Muscle layer of colon (tissue), 2 donors: ENCODE measurements at regions not wholly inside any gene's neighbourhood (a gene's known extent, or its start where the extent isn't known, plus 50 kb on each side); places are given as distances from the start of the nearest gene placed in this dataset.
"Not testable (repeated sequence)": the region's sequence is repeated elsewhere in the genome, so short reads cannot be mapped to it uniquely, and the experiment has no call there.

Experiments used
- H3K27ac ChIP-seq: one replicate; pipeline ENCODE4 v1.7.0; 2013; ENCODE audit warnings: low read depth, mild to moderate bottlenecking, low read length, moderate library complexity
- H3K27me3 ChIP-seq, 2 donors: one replicate each; pipeline ENCODE4 v1.7.0; 2013; ENCODE audit warnings: low read length in 2 of 2, mild to moderate bottlenecking in 2 of 2; ENCODE audit not compliant: insufficient read depth in 2 of 2, control insufficient read depth in 1 of 2
- H3K36me3 ChIP-seq: one replicate; pipeline ENCODE4 v1.7.0; 2013; ENCODE audit warnings: mild to moderate bottlenecking, low read length; ENCODE audit not compliant: insufficient read depth
- H3K4me1 ChIP-seq: one replicate; pipeline ENCODE4 v1.7.0; 2013; ENCODE audit warnings: mild to moderate bottlenecking, low read length; ENCODE audit not compliant: insufficient read depth
- H3K4me3 ChIP-seq, 2 donors: one replicate each; pipeline ENCODE4 v1.7.0; 2013; ENCODE audit warnings: low read length in 2 of 2, low read depth in 1 of 2, mild to moderate bottlenecking in 1 of 2, moderate library complexity in 1 of 2
- H3K9ac ChIP-seq: one replicate; pipeline ENCODE4 v1.7.0; 2013; ENCODE audit warnings: low read length
- H3K9me3 ChIP-seq: one replicate; pipeline ENCODE4 v1.7.0; 2013; ENCODE audit warnings: mild to moderate bottlenecking, low read length
- donor health status: abdominal sarcoma.
- donor health status: Adenocarcinoma of cecum.

- no peak overlapping the region for H3K27ac ChIP-seq
Measured at GRCh38 chr20:55530763-55531162, 474.6 kb downstream of the CBLN4 start.

DNA sequence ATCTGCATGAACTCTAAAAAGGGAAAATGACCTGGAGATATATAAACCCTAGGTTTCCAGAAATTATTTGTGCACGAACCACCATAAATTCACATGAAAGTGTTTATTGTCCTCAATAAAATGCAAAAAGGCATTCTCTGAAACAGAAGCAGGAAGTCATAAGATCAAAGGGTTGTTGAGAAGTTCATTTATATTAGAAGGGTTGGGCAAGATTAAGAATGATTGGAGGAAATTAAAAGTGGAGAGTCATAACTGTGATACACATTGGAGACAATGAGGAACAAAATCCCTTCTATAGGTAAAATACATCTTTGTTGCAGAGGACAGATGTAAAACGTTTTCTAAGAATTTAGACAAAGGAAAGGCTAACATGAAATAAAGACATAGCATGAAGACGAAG lies 476.8 kb downstream of the CBLN4 start:
- Histone ChIP-seq H3K4me3 (no peak overlapping the region), H3K9me3 (no peaks in the 10 kb centered on the region), H3K36me3 (no peaks in the 10 kb centered on the region), H3K27ac (no peak overlapping the region), H3K4me1 (no peaks in the 10 kb centered on the region), H3K9ac (no peak overlapping the region), H3K27me3 (no peaks in the 10 kb centered on the region)

More at GRCh38 chr20:55530763-55531162, 474.6 kb downstream of the CBLN4 start:
- no peaks in the 10 kb centered on the region for H3K4me1 ChIP-seq
- H3K27me3 ChIP-seq = no peaks in the 10 kb centered on the region
- H3K4me3 ChIP-seq = no peak overlapping the region
- no peak overlapping the region for H3K9ac ChIP-seq
- H3K9me3 ChIP-seq = no peaks in the 10 kb centered on the region
- no peaks in the 10 kb centered on the region for H3K36me3 ChIP-seq

GRCh38 chr20:55522296-55522815 lies 483.0 kb downstream of the CBLN4 start:
- H3K9ac ChIP-seq = no peak overlapping the region
- H3K4me1 ChIP-seq = no peaks in the 10 kb centered on the region
- no peak overlapping the region for H3K4me3 ChIP-seq
- no peak overlapping the region for H3K27ac ChIP-seq
- no peaks in the 10 kb centered on the region for H3K27me3 ChIP-seq
- H3K9me3 ChIP-seq = no peaks in the 10 kb centered on the region
- no peaks in the 10 kb centered on the region for H3K36me3 ChIP-seq

DNA sequence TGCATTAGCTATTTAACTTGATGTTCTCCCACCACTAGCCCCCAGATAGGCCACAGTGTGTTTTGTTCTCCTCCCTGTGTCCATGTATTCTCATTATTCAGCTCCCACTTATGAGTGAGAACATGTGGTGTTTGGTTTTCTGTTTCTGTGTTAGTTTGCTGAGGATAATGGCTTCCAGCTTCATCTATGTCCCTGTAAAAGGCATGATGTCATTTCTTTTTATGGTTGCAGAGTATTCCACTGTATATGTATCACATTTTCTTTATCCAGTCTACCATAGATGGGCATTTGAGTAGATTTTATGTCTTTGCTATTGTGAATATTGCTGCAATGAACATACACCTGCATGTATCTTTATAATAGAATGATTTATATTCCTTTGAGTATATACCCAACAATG lies 487.7 kb downstream of the CBLN4 start:
- H3K9ac ChIP-seq = not testable (repeated sequence)

GRCh38 chr20:55515832-55516231 lies 489.5 kb downstream of the CBLN4 start:
- Histone ChIP-seq H3K9ac (no peak overlapping the region), H3K36me3 (no peaks in the 10 kb centered on the region), H3K27me3 (no peaks in the 10 kb centered on the region), H3K4me1 (no peaks in the 10 kb centered on the region), H3K27ac (no peak overlapping the region), H3K9me3 (no peaks in the 10 kb centered on the region), H3K4me3 (no peak overlapping the region)

More for the DNA sequence above, 487.7 kb downstream of the CBLN4 start:
- not testable (repeated sequence) for H3K36me3 ChIP-seq, H3K4me3 ChIP-seq, H3K27ac ChIP-seq, H3K4me1 ChIP-seq, H3K9me3 ChIP-seq, H3K27me3 ChIP-seq

DNA sequence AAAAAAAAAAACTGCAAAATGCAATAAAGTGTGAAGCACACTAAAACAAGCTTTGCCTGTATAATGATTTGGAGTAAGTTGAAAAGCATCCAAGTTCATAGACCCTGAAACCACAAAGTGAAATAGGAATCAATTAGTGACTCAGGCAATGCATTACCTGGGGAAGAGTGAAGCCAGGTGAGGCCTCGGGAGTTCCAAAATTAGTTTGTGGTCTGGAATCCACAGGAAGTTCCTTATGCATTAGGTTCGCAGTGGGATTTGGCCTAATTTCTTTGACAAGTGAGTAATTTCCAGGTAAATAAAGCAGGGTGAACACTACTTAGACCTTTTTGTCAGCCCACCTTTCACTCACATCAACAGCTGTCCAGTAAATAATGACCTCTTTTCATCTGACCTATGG lies 490.8 kb downstream of the CBLN4 start:
- Histone ChIP-seq H3K4me1 (no peaks in the 10 kb centered on the region), H3K4me3 (no peak overlapping the region), H3K27ac (no peak overlapping the region), H3K27me3 (no peaks in the 10 kb centered on the region), H3K36me3 (no peaks in the 10 kb centered on the region), H3K9me3 (no peaks in the 10 kb centered on the region), H3K9ac (no peak overlapping the region)

DNA sequence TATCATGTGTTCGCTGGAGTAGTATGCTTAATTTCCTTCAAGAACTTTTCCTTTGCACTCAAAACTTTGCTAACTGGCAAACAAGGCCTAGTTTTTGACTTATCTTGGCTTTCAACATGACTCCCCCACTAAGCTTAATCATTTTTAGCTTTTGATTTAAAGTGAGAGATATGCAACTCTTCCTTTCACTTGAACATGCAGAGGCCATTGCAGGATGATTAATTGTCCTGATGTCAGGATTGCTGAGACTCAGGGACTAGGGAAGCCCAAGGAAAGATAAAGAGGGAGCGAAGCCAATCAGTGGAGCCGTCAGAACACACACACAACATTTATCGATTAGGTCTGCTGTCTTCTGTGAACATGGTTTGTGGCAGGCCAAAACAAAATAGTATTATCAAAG lies 491.4 kb downstream of the CBLN4 start:
- no peaks in the 10 kb centered on the region for H3K4me1 ChIP-seq
- no peak overlapping the region for H3K4me3 ChIP-seq
- H3K27me3 ChIP-seq = no peaks in the 10 kb centered on the region
- no peaks in the 10 kb centered on the region for H3K36me3 ChIP-seq
- H3K27ac ChIP-seq = no peak overlapping the region
- H3K9ac ChIP-seq = no peak overlapping the region
- no peaks in the 10 kb centered on the region for H3K9me3 ChIP-seq

DNA sequence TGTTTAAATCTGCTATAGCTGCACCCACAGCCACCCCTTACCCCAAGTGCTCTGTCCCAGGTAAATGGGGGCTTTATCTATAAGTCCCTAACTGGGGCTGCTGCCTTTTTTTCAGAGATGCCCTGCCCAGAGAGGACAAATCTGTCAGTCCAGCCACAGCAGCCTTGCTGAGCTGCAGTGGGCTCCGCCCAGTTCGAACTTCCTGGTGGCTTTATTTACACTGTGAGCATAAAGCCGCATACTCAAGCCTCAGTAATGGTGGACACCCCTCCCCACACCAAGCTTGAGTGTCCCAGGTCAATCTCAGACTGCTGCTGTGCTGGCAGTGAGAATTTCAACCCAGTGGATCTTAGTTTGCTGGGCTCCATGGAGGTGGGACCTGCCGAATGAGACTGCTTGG lies 505.2 kb downstream of the CBLN4 start:
- Histone ChIP-seq H3K4me1 (no peaks in the 10 kb centered on the region), H3K27me3 (no peaks in the 10 kb centered on the region), H3K27ac (no peak overlapping the region), H3K36me3 (no peaks in the 10 kb centered on the region), H3K4me3 (no peak overlapping the region), H3K9me3 (no peaks in the 10 kb centered on the region), H3K9ac (no peak overlapping the region)

DNA sequence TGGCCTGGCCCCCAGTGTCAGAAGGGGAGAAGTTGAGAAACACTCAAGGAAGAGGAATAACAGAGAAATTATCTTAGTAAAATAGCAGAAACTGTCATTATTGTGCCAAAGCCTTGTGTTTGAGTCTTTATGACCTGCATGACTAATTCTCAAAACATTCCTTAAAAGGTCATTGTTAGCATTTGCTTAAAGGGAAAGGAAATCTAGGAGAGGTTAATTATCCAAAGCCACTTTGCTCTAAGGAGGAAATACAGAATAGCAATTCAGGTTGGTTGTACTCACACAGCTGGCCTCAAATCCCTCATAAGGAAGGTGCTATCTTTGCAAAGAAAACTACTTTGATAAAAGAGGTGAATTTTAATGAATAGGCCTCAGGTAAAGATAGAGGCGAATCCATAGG lies 516.7 kb downstream of the CBLN4 start:
- H3K36me3 ChIP-seq = no peaks in the 10 kb centered on the region
- H3K4me1 ChIP-seq = no peaks in the 10 kb centered on the region
- no peak overlapping the region for H3K9ac ChIP-seq
- H3K9me3 ChIP-seq = no peaks in the 10 kb centered on the region
- no peaks in the 10 kb centered on the region for H3K27me3 ChIP-seq
- H3K27ac ChIP-seq = no peak overlapping the region
- H3K4me3 ChIP-seq = no peak overlapping the region

DNA sequence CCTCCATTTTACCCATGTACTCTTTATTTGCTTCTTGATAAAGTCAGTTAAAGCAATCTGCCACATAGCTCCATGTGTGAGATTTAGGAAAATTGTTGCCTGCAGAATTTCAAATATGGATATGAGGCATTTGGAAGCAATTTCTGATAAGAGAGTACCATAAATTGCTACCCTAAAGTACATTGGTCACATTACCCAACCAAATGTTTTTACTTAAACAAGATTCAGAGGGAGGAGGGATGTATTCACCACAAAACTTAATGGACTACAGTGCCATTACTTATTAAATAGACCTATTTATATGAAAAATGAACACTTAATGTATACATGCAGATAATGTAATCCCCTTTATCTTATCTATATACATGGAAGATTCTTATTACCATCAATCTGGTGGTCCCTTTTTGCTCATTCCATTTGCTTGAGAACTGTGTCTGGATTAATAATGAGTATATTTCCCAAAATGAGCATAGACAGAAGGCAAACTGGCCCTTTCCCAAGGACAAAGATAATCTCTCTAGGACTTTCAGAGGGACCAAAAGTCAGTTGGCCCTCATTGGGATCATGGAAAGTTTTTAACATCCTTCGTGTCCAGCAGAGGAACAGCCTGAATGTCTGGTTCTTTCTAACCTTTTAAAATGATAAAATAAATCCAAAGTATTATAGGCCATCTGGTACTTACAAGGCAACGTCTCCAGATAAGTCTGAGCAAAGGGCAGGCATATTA lies 526.4 kb downstream of the CBLN4 start:
- H3K27me3 ChIP-seq = no peaks in the 10 kb centered on the region
- no peaks in the 10 kb centered on the region for H3K9me3 ChIP-seq
- H3K9ac ChIP-seq = no peak overlapping the region
- no peak overlapping the region for H3K4me3 ChIP-seq
- H3K4me1 ChIP-seq = no peaks in the 10 kb centered on the region
- no peak overlapping the region for H3K27ac ChIP-seq
- no peaks in the 10 kb centered on the region for H3K36me3 ChIP-seq

DNA sequence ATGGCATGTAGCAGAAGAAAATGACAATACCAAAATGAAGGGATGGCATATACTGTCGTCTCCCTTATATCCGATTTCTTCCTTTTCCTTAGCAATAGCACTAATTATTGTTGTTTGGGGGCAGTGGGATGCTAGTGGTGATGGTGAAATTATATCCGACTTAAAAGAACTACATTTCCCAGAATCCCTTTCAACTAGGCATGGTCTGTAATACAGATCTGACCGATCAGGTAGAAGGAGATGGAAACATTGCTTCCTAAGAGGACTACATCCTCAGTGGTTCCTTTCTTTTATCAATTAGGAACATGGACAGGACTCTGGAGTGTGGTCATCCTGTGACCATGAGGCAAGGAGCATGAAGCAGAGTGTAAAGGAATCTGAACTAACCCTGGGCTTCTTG lies 532.6 kb downstream of the CBLN4 start:
- no peaks in the 10 kb centered on the region for H3K27me3 ChIP-seq
- H3K9ac ChIP-seq = no peak overlapping the region
- no peaks in the 10 kb centered on the region for H3K9me3 ChIP-seq
- no peak overlapping the region for H3K27ac ChIP-seq
- H3K36me3 ChIP-seq = no peaks in the 10 kb centered on the region
- H3K4me1 ChIP-seq = no peaks in the 10 kb centered on the region
- H3K4me3 ChIP-seq = no peak overlapping the region
